Upper lobe of left lung (tissue), 6 donors: ENCODE measurements at regions not wholly inside any gene's neighbourhood (a gene's known extent, or its start where the extent isn't known, plus 50 kb on each side); places are given as distances from the start of the nearest gene placed in this dataset.

Experiments
- ATAC-seq, 2 donors: fragments of 200-7000 bp; cut with Tn5 transposase; one replicate each; pipeline ENCODE4 v1.9.1; 2022; ENCODE audit warnings: mild to moderate bottlenecking in 2 of 2, moderate library complexity in 2 of 2; ENCODE audit not compliant: low FRiP score in 2 of 2
- DNase-seq, 2 donors: peaks; one replicate each; pipeline ENCODE4 v3.0.0-alpha.2; 2019 to 2020
- H3K27ac ChIP-seq, 4 donors: fragments of 200-600 bp; sonication (generic); one replicate each; pipeline ENCODE4 v1.5.1; 2016 to 2019
- H3K27me3 ChIP-seq, 4 donors: fragments of 200-600 bp; sonication (generic); one replicate each; pipeline ENCODE4 v1.5.1; 2017 to 2019
- H3K36me3 ChIP-seq, 4 donors: fragments of 200-600 bp; sonication (generic); one replicate each; pipeline ENCODE4 v1.5.1; 2016 to 2019
- H3K4me1 ChIP-seq, 4 donors: fragments of 200-600 bp; sonication (generic); one replicate each; pipeline ENCODE4 v1.5.1; 2018 to 2019
- H3K4me3 ChIP-seq, 4 donors: fragments of 200-600 bp; sonication (generic); one replicate each; pipeline ENCODE4 v1.5.1; 2017 to 2019; ENCODE audit warnings: mild to moderate bottlenecking in 2 of 4, moderate library complexity in 1 of 4
- H3K9me3 ChIP-seq, 4 donors: fragments of 200-600 bp; sonication (generic); one replicate each; pipeline ENCODE4 v1.5.1; 2018 to 2019
- CTCF ChIP-seq, 6 experiments: fragments of 450-650 bp in 4 of 6; fragments of 200-600 bp in 2 of 6; sonication (generic) in 2 of 6; IDR thresholded peaks; one replicate each; pipeline ENCODE4 v1.5.1; 2016 to 2019; ENCODE audit warnings: antibody characterized with exemption in 6 of 6
- EP300 ChIP-seq, 4 donors: sonication (generic); formaldehyde crosslinking; IDR thresholded peaks; one replicate each; pipeline ENCODE4 v1.5.1; 2017; ENCODE audit warnings: antibody characterized with exemption in 4 of 4, control low read depth in 2 of 4
- POLR2A ChIP-seq, 4 donors: fragments of 450-650 bp; IDR thresholded peaks; one replicate each; pipeline ENCODE4 v1.5.1; 2016 to 2017; ENCODE audit warnings: antibody characterized with exemption in 4 of 4, mild to moderate bottlenecking in 2 of 4
- POLR2AphosphoS5 ChIP-seq, 2 donors: sonication (generic); formaldehyde crosslinking; IDR thresholded peaks; one replicate each; pipeline ENCODE4 v1.5.1; 2017; ENCODE audit warnings: antibody characterized with exemption in 2 of 2
- WGBS, 2 donors: methylation state at CpG; one replicate each; pipeline ENCODE4 v1.1.5; 2017 to 2018; 5-methylcytosine and 5-hydroxymethylcytosine counted together
- donor health status: DM: no; HTN: no; CAD: no; lungs with moderate emphysema.
- donor health status: DM: no; HTN: yes; CAD: no; lungs with severe emphysema.

GRCh38 chr4:97370568-97370967, 772.7 kb downstream of the STPG2 start:
- no peaks in the 10 kb centered on the region for H3K27me3 ChIP-seq
- no peak overlapping the region for H3K4me3 ChIP-seq
- WGBS, 2 donors = 59 to 61% methylated on average over 3 of the region's 3 CpGs
- no peaks in the 10 kb centered on the region for H3K36me3 ChIP-seq
- DNase-seq = no peak
- TF ChIP-seq CTCF (IDR thresholded peaks at IDR 0.05) (no peak), EP300 (IDR thresholded peaks at IDR 0.05) (no peak), POLR2AphosphoS5 (IDR thresholded peaks at IDR 0.05) (no peak), POLR2A (IDR thresholded peaks at IDR 0.05) (no peak)
- H3K9me3 ChIP-seq = no peaks in the 10 kb centered on the region
- ATAC-seq = no peak
- H3K27ac ChIP-seq = no peak overlapping the region
- no peaks in the 10 kb centered on the region for H3K4me1 ChIP-seq

GRCh38 chr4:97374526-97374925, 768.8 kb downstream of the STPG2 start:
- no peak overlapping the region for H3K4me3 ChIP-seq
- DNase-seq (no peak), ATAC-seq (no peak)
- 79% methylated on average over 1 of the region's 1 CpG for WGBS, 2 donors
- no peaks in the 10 kb centered on the region for H3K4me1 ChIP-seq
- no peaks in the 10 kb centered on the region for H3K27me3 ChIP-seq
- H3K36me3 ChIP-seq = no peaks in the 10 kb centered on the region
- TF ChIP-seq POLR2AphosphoS5 (IDR thresholded peaks at IDR 0.05) (no peak), EP300 (IDR thresholded peaks at IDR 0.05) (no peak), POLR2A (IDR thresholded peaks at IDR 0.05) (no peak), CTCF (IDR thresholded peaks at IDR 0.05) (no peak)
- no peak overlapping the region for H3K27ac ChIP-seq
- no peaks in the 10 kb centered on the region for H3K9me3 ChIP-seq

- H3K27me3 ChIP-seq = no peaks in the 10 kb centered on the region
- no peaks in the 10 kb centered on the region for H3K36me3 ChIP-seq
- no peaks in the 10 kb centered on the region for H3K4me1 ChIP-seq
- H3K4me3 ChIP-seq = no peak overlapping the region
- DNase-seq (no peak), ATAC-seq (no peak)
- H3K9me3 ChIP-seq = peaks cover 0 to 6% (median 0%) of the 10 kb centered on the region in 4 donors
- TF ChIP-seq CTCF (IDR thresholded peaks at IDR 0.05) = no peak
- TF ChIP-seq EP300 (IDR thresholded peaks at IDR 0.05) = no peak
- TF ChIP-seq POLR2A (IDR thresholded peaks at IDR 0.05) = no peak
- TF ChIP-seq POLR2AphosphoS5 (IDR thresholded peaks at IDR 0.05) = no peak
- H3K27ac ChIP-seq = no peak overlapping the region
These were observed 756.3 kb downstream of the STPG2 start for GRCh38 chr4:97386969-97387368.

DNA sequence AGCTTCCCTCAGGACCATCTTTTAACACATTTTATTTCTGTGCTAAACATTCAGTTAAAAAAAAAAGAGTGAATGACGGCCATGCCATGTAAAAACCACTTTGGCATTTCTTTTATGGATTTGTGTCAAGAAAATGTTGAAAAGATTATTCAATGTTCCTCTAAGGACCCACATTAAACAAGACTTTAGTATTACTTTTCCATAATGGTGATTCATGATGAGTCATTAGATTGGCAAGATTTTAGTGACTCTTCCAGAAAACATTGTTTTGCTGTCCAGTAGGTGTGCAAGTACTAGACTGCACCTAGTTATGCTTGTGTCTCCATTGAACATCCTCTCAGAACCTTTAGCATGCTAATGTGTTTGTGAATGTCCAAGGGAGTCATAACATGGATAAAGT, 748.6 kb downstream of the STPG2 start:
- WGBS, 2 donors = 54 to 58% methylated on average over 1 of the region's 1 CpG
- ATAC-seq (no peak), DNase-seq (no peak)
- Histone ChIP-seq H3K27ac (no peak overlapping the region), H3K27me3 (no peaks in the 10 kb centered on the region), H3K9me3 (peaks cover 0 to 9% (median 0%) of the 10 kb centered on the region in 4 donors), H3K36me3 (no peaks in the 10 kb centered on the region), H3K4me3 (no peak overlapping the region), H3K4me1 (no peaks in the 10 kb centered on the region)
- no peak for TF ChIP-seq CTCF (IDR thresholded peaks at IDR 0.05)
- no peak for TF ChIP-seq POLR2A (IDR thresholded peaks at IDR 0.05)
- TF ChIP-seq EP300 (IDR thresholded peaks at IDR 0.05) = no peak
- TF ChIP-seq POLR2AphosphoS5 (IDR thresholded peaks at IDR 0.05) = no peak

- Histone ChIP-seq H3K4me1 (no peaks in the 10 kb centered on the region), H3K4me3 (no peak overlapping the region), H3K27ac (no peak overlapping the region), H3K9me3 (peaks cover 0 to 9% (median 0%) of the 10 kb centered on the region in 4 donors), H3K36me3 (no peaks in the 10 kb centered on the region), H3K27me3 (no peaks in the 10 kb centered on the region)
- TF ChIP-seq CTCF (IDR thresholded peaks at IDR 0.05) (no peak), POLR2AphosphoS5 (IDR thresholded peaks at IDR 0.05) (no peak), EP300 (IDR thresholded peaks at IDR 0.05) (no peak), POLR2A (IDR thresholded peaks at IDR 0.05) (no peak)
- DNase-seq = no peak
- WGBS, 2 donors = 65 to 68% methylated on average over 3 of the region's 3 CpGs
- no peak for ATAC-seq
These were observed 747.2 kb downstream of the STPG2 start for GRCh38 chr4:97396097-97396496.
